ENCODE measurements at regions not wholly inside any gene's neighbourhood (a gene's known extent, or its start where the extent isn't known, plus 50 kb on each side); places are given as distances from the start of the nearest gene placed in this dataset.

DNA sequence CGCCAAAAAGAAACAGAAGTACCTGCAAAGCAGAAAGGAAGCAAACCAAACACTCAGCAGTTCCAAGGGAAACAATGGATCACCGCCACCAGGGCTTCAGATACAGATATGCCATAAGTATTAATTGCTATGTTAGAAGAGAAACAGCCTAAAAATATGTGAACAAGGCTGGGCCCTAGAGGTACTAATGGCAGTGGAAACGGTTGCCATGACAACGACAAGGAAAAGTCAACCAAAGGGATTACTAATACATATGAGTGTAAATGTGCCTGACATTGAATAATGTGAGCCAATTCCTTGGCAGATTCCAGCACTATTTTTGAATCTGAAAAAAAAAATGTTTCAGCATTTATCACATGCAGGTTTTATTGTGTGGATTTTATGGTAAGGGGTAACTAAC is 75.0 kb downstream of the CAVIN4 start:
- TF ChIP-seq JUNB (IDR thresholded peaks at IDR 0.05) (no peak), SMARCA5 (IDR thresholded peaks at IDR 0.05) (no peak), BMI1 (IDR thresholded peaks at IDR 0.05; ENCODE audit: borderline replicate concordance) (0 out of 2 replicates have a peak, but pooled peaks have one; percentile 20), NFXL1 (IDR thresholded peaks at IDR 0.05; ENCODE audit: borderline replicate concordance) (no peak), TAF1 (IDR thresholded peaks at IDR 0.05; ENCODE audit: borderline replicate concordance, low read depth, low read length) (no peak), YBX1 (IDR thresholded peaks at IDR 0.05) (no peak), PAX5 (IDR thresholded peaks at IDR 0.05; ENCODE audit: borderline replicate concordance, low read depth, low read length) (no peak)
- TF ChIP-seq, protein P1, sequence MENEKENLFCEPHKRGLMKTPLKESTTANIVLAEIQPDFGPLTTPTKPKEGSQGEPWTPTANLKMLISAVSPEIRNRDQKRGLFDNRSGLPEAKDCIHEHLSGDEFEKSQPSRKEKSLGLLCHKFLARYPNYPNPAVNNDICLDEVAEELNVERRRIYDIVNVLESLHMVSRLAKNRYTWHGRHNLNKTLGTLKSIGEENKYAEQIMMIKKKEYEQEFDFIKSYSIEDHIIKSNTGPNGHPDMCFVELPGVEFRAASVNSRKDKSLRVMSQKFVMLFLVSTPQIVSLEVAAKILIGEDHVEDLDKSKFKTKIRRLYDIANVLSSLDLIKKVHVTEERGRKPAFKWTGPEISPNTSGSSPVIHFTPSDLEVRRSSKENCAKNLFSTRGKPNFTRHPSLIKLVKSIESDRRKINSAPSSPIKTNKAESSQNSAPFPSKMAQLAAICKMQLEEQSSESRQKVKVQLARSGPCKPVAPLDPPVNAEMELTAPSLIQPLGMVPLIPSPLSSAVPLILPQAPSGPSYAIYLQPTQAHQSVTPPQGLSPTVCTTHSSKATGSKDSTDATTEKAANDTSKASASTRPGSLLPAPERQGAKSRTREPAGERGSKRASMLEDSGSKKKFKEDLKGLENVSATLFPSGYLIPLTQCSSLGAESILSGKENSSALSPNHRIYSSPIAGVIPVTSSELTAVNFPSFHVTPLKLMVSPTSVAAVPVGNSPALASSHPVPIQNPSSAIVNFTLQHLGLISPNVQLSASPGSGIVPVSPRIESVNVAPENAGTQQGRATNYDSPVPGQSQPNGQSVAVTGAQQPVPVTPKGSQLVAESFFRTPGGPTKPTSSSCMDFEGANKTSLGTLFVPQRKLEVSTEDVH (IDR thresholded peaks at IDR 0.05; ENCODE audit: low read depth, partially characterized antibody), result no peak
- WGBS (ENCODE audit: insufficient coverage, insufficient replicate concordance, low lambda C conversion rate, missing lambda C conversion rate), result 11% methylated on average over 4 of the region's 4 CpGs
- no peak overlapping the region for H3K4me3 ChIP-seq
- no peak for DNase-seq (ENCODE audit: low read depth, low spot score)
- H4K20me1 ChIP-seq (ENCODE audit: control insufficient read depth, insufficient read depth), result no peaks in the 10 kb centered on the region
- no TSS peak for BruUV-seq (replicated peaks)
- H2AFZ ChIP-seq (ENCODE audit: control insufficient read depth, low read depth, low read length), result no peak overlapping the region
- no peak overlapping the region for H3K4me2 ChIP-seq (ENCODE audit: control insufficient read depth, insufficient read depth)
- ChIA-PET CTCF (no interaction called here), SMC1A (ENCODE audit: uncharacterized antibody, unreplicated experiment) (no interaction called here), POLR2A (no interaction called here), RAD21 (ENCODE audit: unreplicated experiment) (no interaction called here)
- no peaks in the 10 kb centered on the region for H3K36me3 ChIP-seq (ENCODE audit: control insufficient read depth in 2 of 2, insufficient read depth in 2 of 2, low read length in 1 of 2)
- no peaks in the 10 kb centered on the region for H3K9me3 ChIP-seq (replicated peaks; ENCODE audit: control insufficient read depth, insufficient read depth, low read length)
- H3K79me2 ChIP-seq (ENCODE audit: control insufficient read depth, insufficient read depth, low read length), result no peaks in the 10 kb centered on the region
- H3K27ac ChIP-seq (ENCODE audit: control insufficient read depth, insufficient read depth), result no peak overlapping the region
- in situ Hi-C loops (cut with MboI), result no loop called here
- H3K27me3 ChIP-seq (replicated peaks in 1 of 2; ENCODE audit: control insufficient read depth in 2 of 2, insufficient read depth in 2 of 2, low read length in 1 of 2), result no peaks in the 10 kb centered on the region
- no peaks in the 10 kb centered on the region for H3K4me1 ChIP-seq (ENCODE audit: control insufficient read depth, insufficient read depth, low read length)
- no peak for FAIRE-seq
- ATAC-seq, result no peak
- no peak overlapping the region for H3K9ac ChIP-seq (ENCODE audit: control insufficient read depth, insufficient read depth, low read length)
- intact Hi-C loops (cut with micrococcal nuclease; ENCODE audit: unreplicated experiment), result no loop called here
